ENCODE measurements at regions not wholly inside any gene's neighbourhood (a gene's known extent, or its start where the extent isn't known, plus 50 kb on each side); places are given as distances from the start of the nearest gene placed in this dataset.

GRCh38 chr9:102185962-102186361 is 447.5 kb upstream of the GRIN3A start:
- TF ChIP-seq POLR2AphosphoS5 (IDR thresholded peaks at IDR 0.05; ENCODE audit: borderline replicate concordance, low read depth, low read length) (no peak), EZH2 (IDR thresholded peaks at IDR 0.05) (no peak), FOXP2 (optimal IDR thresholded peaks at IDR 0.05; ENCODE audit: control extremely low read depth, extremely low read length, insufficient read depth) (no peak)

Data from SK-N-MC (cell line).